ENCODE measurements at regions not wholly inside any gene's neighbourhood (a gene's known extent, or its start where the extent isn't known, plus 50 kb on each side); places are given as distances from the start of the nearest gene placed in this dataset.
"Not testable (repeated sequence)": the region's sequence is repeated elsewhere in the genome, so short reads cannot be mapped to it uniquely, and the experiment has no call there.

DNA sequence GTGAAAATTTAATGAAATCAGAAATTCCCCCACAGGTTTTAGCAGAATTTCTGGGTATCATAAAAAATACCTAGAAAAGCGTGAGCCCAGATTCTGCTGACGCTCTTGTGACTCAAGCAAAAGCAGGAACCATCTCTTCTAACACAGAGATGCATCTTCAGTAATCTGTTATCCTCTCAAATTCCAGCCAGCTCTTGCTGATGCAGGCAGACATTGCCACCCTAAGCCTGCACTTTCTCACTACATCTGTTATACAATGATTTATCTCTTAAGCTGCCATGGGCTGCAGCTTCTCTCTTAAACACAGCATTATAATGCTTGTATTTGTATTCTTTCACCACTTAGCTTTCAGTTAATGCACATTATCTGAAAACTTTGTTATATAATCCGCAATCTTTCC is 113.0 kb upstream of the RGS1 start:
- no peak for DNase-seq (ENCODE audit: low read depth)
- TF ChIP-seq POLR2A (IDR thresholded peaks at IDR 0.05; ENCODE audit: extremely low read depth, insufficient read length) (no peak), MYC (IDR thresholded peaks at IDR 0.05; ENCODE audit: low read depth, low read length) (no peak), MAX (IDR thresholded peaks at IDR 0.05; ENCODE audit: low read depth, low read length) (no peak)
- TF ChIP-seq, protein P1, sequence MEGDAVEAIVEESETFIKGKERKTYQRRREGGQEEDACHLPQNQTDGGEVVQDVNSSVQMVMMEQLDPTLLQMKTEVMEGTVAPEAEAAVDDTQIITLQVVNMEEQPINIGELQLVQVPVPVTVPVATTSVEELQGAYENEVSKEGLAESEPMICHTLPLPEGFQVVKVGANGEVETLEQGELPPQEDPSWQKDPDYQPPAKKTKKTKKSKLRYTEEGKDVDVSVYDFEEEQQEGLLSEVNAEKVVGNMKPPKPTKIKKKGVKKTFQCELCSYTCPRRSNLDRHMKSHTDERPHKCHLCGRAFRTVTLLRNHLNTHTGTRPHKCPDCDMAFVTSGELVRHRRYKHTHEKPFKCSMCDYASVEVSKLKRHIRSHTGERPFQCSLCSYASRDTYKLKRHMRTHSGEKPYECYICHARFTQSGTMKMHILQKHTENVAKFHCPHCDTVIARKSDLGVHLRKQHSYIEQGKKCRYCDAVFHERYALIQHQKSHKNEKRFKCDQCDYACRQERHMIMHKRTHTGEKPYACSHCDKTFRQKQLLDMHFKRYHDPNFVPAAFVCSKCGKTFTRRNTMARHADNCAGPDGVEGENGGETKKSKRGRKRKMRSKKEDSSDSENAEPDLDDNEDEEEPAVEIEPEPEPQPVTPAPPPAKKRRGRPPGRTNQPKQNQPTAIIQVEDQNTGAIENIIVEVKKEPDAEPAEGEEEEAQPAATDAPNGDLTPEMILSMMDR (IDR thresholded peaks at IDR 0.05; ENCODE audit: low read depth, low read length), result no peak
- no peak overlapping the region for H3K4me3 ChIP-seq (ENCODE audit: low read depth, low read length)

DNA sequence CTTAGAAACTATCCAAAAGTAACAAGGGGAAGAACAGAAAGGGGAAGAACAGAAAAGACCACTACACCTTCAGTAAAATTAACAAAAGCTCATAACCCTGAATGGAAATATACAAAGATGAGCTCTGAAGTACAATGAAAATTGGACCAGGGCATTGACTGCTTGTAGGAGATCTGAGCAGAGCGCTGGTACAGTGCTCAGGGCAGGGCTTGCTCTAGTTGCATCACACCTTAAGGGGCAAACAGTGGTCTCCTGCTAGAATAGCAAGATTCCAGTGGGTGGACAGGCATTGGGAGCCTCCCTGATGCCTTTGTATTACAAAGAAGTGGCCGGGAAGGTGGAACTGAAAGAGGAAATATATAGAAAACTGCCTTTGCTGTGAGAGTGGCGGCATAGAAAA is 111.9 kb upstream of the RGS1 start:
- no peak for DNase-seq (ENCODE audit: low read depth)
- no peak overlapping the region for H3K4me3 ChIP-seq (ENCODE audit: low read depth, low read length)
- TF ChIP-seq MAX (IDR thresholded peaks at IDR 0.05; ENCODE audit: low read depth, low read length) (no peak), POLR2A (IDR thresholded peaks at IDR 0.05; ENCODE audit: extremely low read depth, insufficient read length) (no peak), MYC (IDR thresholded peaks at IDR 0.05; ENCODE audit: low read depth, low read length) (no peak)
- TF ChIP-seq, protein P1 (IDR thresholded peaks at IDR 0.05; ENCODE audit: low read depth, low read length), result no peak

DNA sequence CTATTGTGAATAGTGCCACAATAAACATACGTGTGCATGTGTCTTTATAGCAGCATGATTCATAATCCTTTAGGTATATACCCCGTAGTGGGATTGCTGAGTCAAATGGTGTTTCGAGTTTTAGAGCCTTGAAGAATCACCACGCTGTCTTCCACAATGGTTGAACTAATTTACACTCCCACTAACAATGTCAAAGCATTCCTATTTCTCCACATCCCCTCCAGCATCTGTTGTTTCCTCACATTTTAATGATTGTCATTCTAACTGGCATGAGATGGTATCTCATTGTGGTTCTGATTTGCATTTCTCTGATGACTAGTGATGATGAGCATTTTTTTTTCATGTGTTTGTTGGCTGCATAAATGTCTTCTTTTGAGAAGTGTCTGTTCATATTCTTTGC is 110.4 kb upstream of the RGS1 start:
- H3K4me3 ChIP-seq (ENCODE audit: low read depth, low read length); DNase-seq (ENCODE audit: low read depth): not testable (repeated sequence)

- TF ChIP-seq POLR2A (IDR thresholded peaks at IDR 0.05; ENCODE audit: extremely low read depth, insufficient read length), result no peak
- no peak for TF ChIP-seq MYC (IDR thresholded peaks at IDR 0.05; ENCODE audit: low read depth, low read length)
- TF ChIP-seq, protein P1 (IDR thresholded peaks at IDR 0.05; ENCODE audit: low read depth, low read length), result peak; percentile 36
- TF ChIP-seq MAX (IDR thresholded peaks at IDR 0.05; ENCODE audit: low read depth, low read length), result no peak
- H3K4me3 ChIP-seq (ENCODE audit: low read depth, low read length), result no peak overlapping the region
- DNase-seq (ENCODE audit: low read depth), result peak; percentile 39
Observed at GRCh38 chr1:192474080-192474683, 101.4 kb upstream of the RGS1 start.

DNA sequence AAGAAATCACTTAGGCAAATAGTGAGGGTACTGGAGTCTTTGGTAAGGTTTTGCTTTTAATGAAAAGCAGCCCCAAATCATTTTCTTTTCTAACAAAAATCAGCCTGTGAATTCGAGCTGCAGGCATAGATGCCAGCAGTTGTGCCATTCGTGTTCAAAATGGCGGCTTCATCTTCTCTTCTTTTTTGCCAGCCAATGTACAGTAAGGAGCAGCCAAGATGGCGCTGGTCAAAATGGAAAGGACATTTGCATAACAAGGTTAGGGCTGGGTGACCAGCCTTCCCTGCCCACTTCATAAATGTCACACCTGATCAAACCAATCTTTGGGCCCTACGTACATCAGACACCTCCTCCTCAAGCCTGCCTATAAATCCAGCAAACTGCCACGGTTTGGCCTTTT is 100.2 kb upstream of the RGS1 start:
- TF ChIP-seq MAX (IDR thresholded peaks at IDR 0.05; ENCODE audit: low read depth, low read length), result no peak
- no peak for TF ChIP-seq MYC (IDR thresholded peaks at IDR 0.05; ENCODE audit: low read depth, low read length)
- no peak for TF ChIP-seq POLR2A (IDR thresholded peaks at IDR 0.05; ENCODE audit: extremely low read depth, insufficient read length)
- H3K4me3 ChIP-seq (ENCODE audit: low read depth, low read length), result no peak overlapping the region
- no peak for DNase-seq (ENCODE audit: low read depth)

- TF ChIP-seq MAX (IDR thresholded peaks at IDR 0.05; ENCODE audit: low read depth, low read length), result no peak
- TF ChIP-seq, protein P1 (IDR thresholded peaks at IDR 0.05; ENCODE audit: low read depth, low read length), result no peak
- TF ChIP-seq POLR2A (IDR thresholded peaks at IDR 0.05; ENCODE audit: extremely low read depth, insufficient read length), result no peak
- no peak for TF ChIP-seq MYC (IDR thresholded peaks at IDR 0.05; ENCODE audit: low read depth, low read length)
Observed at GRCh38 chr1:192475970-192476369, 99.6 kb upstream of the RGS1 start.

GRCh38 chr1:192476802-192477298 is 98.7 kb upstream of the RGS1 start:
- peak; percentile 36 for DNase-seq (ENCODE audit: low read depth)
- TF ChIP-seq, protein P1 (IDR thresholded peaks at IDR 0.05; ENCODE audit: low read depth, low read length), result no peak
- TF ChIP-seq MAX (IDR thresholded peaks at IDR 0.05; ENCODE audit: low read depth, low read length), result no peak
- TF ChIP-seq MYC (IDR thresholded peaks at IDR 0.05; ENCODE audit: low read depth, low read length), result no peak
- no peak for TF ChIP-seq POLR2A (IDR thresholded peaks at IDR 0.05; ENCODE audit: extremely low read depth, insufficient read length)
- H3K4me3 ChIP-seq (ENCODE audit: low read depth, low read length), result no peak overlapping the region

More at GRCh38 chr1:192475970-192476369, 99.6 kb upstream of the RGS1 start:
- H3K4me3 ChIP-seq (ENCODE audit: low read depth, low read length), result no peak overlapping the region
- no peak for DNase-seq (ENCODE audit: low read depth)

Data from NB4 (cell line).